ENCODE measurements at regions not wholly inside any gene's neighbourhood (a gene's known extent, or its start where the extent isn't known, plus 50 kb on each side); places are given as distances from the start of the nearest gene placed in this dataset.

- no peaks in the 10 kb centered on the region for H3K27me3 ChIP-seq (ENCODE audit: low read length)
- TF ChIP-seq, protein P1, sequence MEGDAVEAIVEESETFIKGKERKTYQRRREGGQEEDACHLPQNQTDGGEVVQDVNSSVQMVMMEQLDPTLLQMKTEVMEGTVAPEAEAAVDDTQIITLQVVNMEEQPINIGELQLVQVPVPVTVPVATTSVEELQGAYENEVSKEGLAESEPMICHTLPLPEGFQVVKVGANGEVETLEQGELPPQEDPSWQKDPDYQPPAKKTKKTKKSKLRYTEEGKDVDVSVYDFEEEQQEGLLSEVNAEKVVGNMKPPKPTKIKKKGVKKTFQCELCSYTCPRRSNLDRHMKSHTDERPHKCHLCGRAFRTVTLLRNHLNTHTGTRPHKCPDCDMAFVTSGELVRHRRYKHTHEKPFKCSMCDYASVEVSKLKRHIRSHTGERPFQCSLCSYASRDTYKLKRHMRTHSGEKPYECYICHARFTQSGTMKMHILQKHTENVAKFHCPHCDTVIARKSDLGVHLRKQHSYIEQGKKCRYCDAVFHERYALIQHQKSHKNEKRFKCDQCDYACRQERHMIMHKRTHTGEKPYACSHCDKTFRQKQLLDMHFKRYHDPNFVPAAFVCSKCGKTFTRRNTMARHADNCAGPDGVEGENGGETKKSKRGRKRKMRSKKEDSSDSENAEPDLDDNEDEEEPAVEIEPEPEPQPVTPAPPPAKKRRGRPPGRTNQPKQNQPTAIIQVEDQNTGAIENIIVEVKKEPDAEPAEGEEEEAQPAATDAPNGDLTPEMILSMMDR (conservative IDR thresholded peaks at IDR 0.05; ENCODE audit: low read depth, low read length) = no peak
- TF ChIP-seq EZH2phosphoT487 (IDR thresholded peaks at IDR 0.05; ENCODE audit: borderline replicate concordance, low read length) = no peak
- no peak for TF ChIP-seq EZH2 (IDR thresholded peaks at IDR 0.05; ENCODE audit: low read length, unreplicated experiment)
- 0 out of 2 replicates have a peak overlapping the region, but pooled peaks have one; percentile 24 for H3K4me3 ChIP-seq (ENCODE audit: low read length)
- H3K9ac ChIP-seq (ENCODE audit: low read length) = peak overlapping the region; percentile 89
- POLR2A ChIA-PET (ENCODE audit: unreplicated experiment) = interaction anchor here (0.6 kb wide), 1 partner anchor 1147 kb away, joined by 3 read pairs; no protein-coding TSS in a partner anchor
- no peak overlapping the region for H2AFZ ChIP-seq (ENCODE audit: low read length)
- intact Hi-C loops (cut with micrococcal nuclease) = loop anchor here (10.0 kb wide), 1 partner anchor 114 kb away; no protein-coding TSS in a partner anchor
- H3K9me2 ChIP-seq (replicated peaks; ENCODE audit: low read length) = no peaks in the 10 kb centered on the region
- BruUV-seq (replicated peaks) = no TSS peak
- peak overlapping the region; percentile 99 for H3K27ac ChIP-seq (ENCODE audit: low read length)
- peak overlapping the region; percentile 84 for H3K4me2 ChIP-seq (ENCODE audit: low read length)
- no peaks in the 10 kb centered on the region for H3K36me3 ChIP-seq (ENCODE audit: low read depth, low read length)
- peaks cover 30% of the 10 kb centered on the region for H3K4me1 ChIP-seq (ENCODE audit: insufficient read depth, low read length)
- H4K20me1 ChIP-seq (ENCODE audit: low read length) = no peaks in the 10 kb centered on the region
- DNase-seq = peak; percentile 85
- ATAC-seq = peak; percentile 39
- no peaks in the 10 kb centered on the region for H3K79me2 ChIP-seq (ENCODE audit: low read length)
- no peaks in the 10 kb centered on the region for H3K9me3 ChIP-seq (ENCODE audit: low read length)
- no peaks in the 10 kb centered on the region for H3F3A ChIP-seq (ENCODE audit: low read length, unreplicated experiment)
- CTCF ChIA-PET = no interaction called here
Measured at GRCh38 chr13:105920370-105920769, 615.1 kb downstream of the EFNB2 start.

DNA sequence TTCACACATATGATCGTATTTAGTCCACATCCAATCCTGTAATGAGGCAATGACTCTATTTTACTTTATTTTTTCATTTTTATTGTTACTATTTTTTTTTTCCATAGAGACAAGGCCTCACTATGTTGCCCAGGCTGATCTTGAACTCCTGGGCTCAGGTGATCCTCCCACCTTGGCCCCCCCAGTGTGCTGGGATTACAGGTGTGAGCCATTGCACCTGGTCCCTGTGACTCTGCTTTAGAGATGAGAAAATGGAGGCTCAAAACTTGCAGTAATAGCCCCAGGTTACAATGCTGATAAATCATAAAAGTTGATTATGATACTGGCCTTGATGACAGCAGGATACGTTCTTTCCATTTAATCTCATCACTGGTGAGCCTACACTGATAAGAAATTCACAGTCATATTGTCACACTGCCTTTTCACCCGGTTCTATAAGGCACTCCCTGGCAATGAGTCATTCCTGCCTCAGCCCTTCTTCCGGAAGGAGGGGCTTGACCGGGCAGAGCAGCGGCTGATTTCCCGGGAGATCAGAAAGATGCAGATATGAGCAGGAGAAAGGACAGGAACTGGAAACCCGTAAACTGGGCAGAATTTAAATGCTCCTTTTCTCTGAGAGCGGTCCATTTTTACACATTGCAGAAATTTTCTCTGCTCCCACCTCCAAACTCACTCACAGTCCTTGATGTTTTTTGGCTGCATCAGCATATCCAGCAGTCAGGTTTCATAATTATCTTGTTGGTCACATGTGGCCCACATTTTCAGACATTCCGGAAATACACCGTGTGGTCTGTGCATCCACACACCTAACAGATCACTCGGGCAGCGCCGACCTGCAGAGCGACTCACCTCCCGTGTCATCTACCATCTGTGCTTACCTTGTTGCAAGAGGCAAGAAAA lies 616.4 kb downstream of the EFNB2 start:
- Histone ChIP-seq H3K4me1 (ENCODE audit: insufficient read depth, low read length) (peaks cover 29% of the 10 kb centered on the region), H3K27ac (ENCODE audit: low read length) (peak overlapping the region; percentile 99), H3K4me2 (ENCODE audit: low read length) (peak overlapping the region; percentile 84), H3K79me2 (ENCODE audit: low read length) (no peaks in the 10 kb centered on the region), H3K27me3 (ENCODE audit: low read length) (no peaks in the 10 kb centered on the region), H2AFZ (ENCODE audit: low read length) (peak overlapping the region; percentile 51; the same call in 1 of the 2 replicates), H3K36me3 (ENCODE audit: low read depth, low read length) (no peaks in the 10 kb centered on the region), H3K4me3 (ENCODE audit: low read length) (peak overlapping the region; percentile 54), H3F3A (ENCODE audit: low read length, unreplicated experiment) (no peaks in the 10 kb centered on the region), H3K9ac (ENCODE audit: low read length) (peak overlapping the region; percentile 89), H3K9me2 (replicated peaks; ENCODE audit: low read length) (no peaks in the 10 kb centered on the region), H4K20me1 (ENCODE audit: low read length) (no peaks in the 10 kb centered on the region), H3K9me3 (ENCODE audit: low read length) (no peaks in the 10 kb centered on the region)
- DNase-seq = peak; percentile 90
- intact Hi-C loops (cut with micrococcal nuclease) = loop anchor here (2.0 to 5.0 kb wide), 3 partner anchors 178 to 616 kb away; partner anchors contain the start of gene EFNB2
- TF ChIP-seq, protein P1 (conservative IDR thresholded peaks at IDR 0.05; ENCODE audit: low read depth, low read length) = no peak
- no peak for TF ChIP-seq EZH2 (IDR thresholded peaks at IDR 0.05; ENCODE audit: low read length, unreplicated experiment)
- no peak for TF ChIP-seq EZH2phosphoT487 (IDR thresholded peaks at IDR 0.05; ENCODE audit: borderline replicate concordance, low read length)
- ChIA-PET CTCF (no interaction called here), POLR2A (ENCODE audit: unreplicated experiment) (no interaction called here)
- ATAC-seq = peak; percentile 91
- BruUV-seq (replicated peaks) = TSS peak; percentile 40
